ENCODE measurements at regions not wholly inside any gene's neighbourhood (a gene's known extent, or its start where the extent isn't known, plus 50 kb on each side); places are given as distances from the start of the nearest gene placed in this dataset.

GRCh38 chr9:105037139-105037538 is 109.2 kb upstream of the ABCA1 start:
- H3K27me3 ChIP-seq, result no peaks in the 10 kb centered on the region
- no peak for TF ChIP-seq CTCF (IDR thresholded peaks at IDR 0.05)
- TF ChIP-seq POLR2A (IDR thresholded peaks at IDR 0.05), result no peak
- no peak overlapping the region for H3K4me3 ChIP-seq
- H3K9me3 ChIP-seq, result no peaks in the 10 kb centered on the region
- WGBS, 2 donors, result 79% methylated on average over 1 of the region's 1 CpG
- H3K27ac ChIP-seq, result no peak overlapping the region
- DNase-seq, result no peak
- H3K36me3 ChIP-seq, result no peaks in the 10 kb centered on the region
- H3K4me1 ChIP-seq, result peaks cover 0 to 3% (median 0%) of the 10 kb centered on the region in 3 donors
- intact Hi-C loops (cut with DNase I), result no loop called here

- TF ChIP-seq CTCF (IDR thresholded peaks at IDR 0.05) (no peak), POLR2A (IDR thresholded peaks at IDR 0.05) (no peak)
- intact Hi-C loops (cut with DNase I), result no loop called here
- WGBS, 2 donors, result 62 to 68% methylated on average over 3 of the region's 3 CpGs
Measured at GRCh38 chr9:105038051-105038450, 110.1 kb upstream of the ABCA1 start.

GRCh38 chr9:105039175-105039799 is 111.3 kb upstream of the ABCA1 start:
- Histone ChIP-seq H3K36me3 (no peaks in the 10 kb centered on the region), H3K9me3 (no peaks in the 10 kb centered on the region), H3K4me3 (no peak overlapping the region), H3K27ac (no peak overlapping the region), H3K27me3 (no peaks in the 10 kb centered on the region), H3K4me1 (peaks cover 0 to 3% (median 0%) of the 10 kb centered on the region in 3 donors)
- no peak for DNase-seq
- intact Hi-C loops (cut with DNase I), result no loop called here
- TF ChIP-seq POLR2A (IDR thresholded peaks at IDR 0.05), result no peak
- no peak for TF ChIP-seq CTCF (IDR thresholded peaks at IDR 0.05)
- WGBS, 2 donors, result 32 to 39% methylated on average over 3 of the region's 3 CpGs

More at GRCh38 chr9:105038051-105038450, 110.1 kb upstream of the ABCA1 start:
- DNase-seq, result no peak
- H3K9me3 ChIP-seq, result no peaks in the 10 kb centered on the region
- H3K27ac ChIP-seq, result no peak overlapping the region
- H3K4me3 ChIP-seq, result no peak overlapping the region
- H3K4me1 ChIP-seq, result peaks cover 0 to 3% (median 0%) of the 10 kb centered on the region in 3 donors
- H3K27me3 ChIP-seq, result no peaks in the 10 kb centered on the region
- no peaks in the 10 kb centered on the region for H3K36me3 ChIP-seq

GRCh38 chr9:105043370-105043936 is 115.5 kb upstream of the ABCA1 start:
- no peaks in the 10 kb centered on the region for H3K27me3 ChIP-seq
- no peaks in the 10 kb centered on the region for H3K36me3 ChIP-seq
- no peak overlapping the region for H3K27ac ChIP-seq
- peaks cover 0 to 9% (median 3%) of the 10 kb centered on the region in 3 donors for H3K4me1 ChIP-seq
- no peak for DNase-seq
- H3K9me3 ChIP-seq, result no peaks in the 10 kb centered on the region
- H3K4me3 ChIP-seq, result no peak overlapping the region
- 71 to 76% methylated on average over 3 of the region's 3 CpGs for WGBS, 2 donors
- TF ChIP-seq CTCF (IDR thresholded peaks at IDR 0.05), result no peak
- no peak for TF ChIP-seq POLR2A (IDR thresholded peaks at IDR 0.05)
- intact Hi-C loops (cut with DNase I), result no loop called here

- H3K4me3 ChIP-seq, result no peak overlapping the region
- peaks cover 0 to 9% (median 0%) of the 10 kb centered on the region in 3 donors for H3K4me1 ChIP-seq
- no peaks in the 10 kb centered on the region for H3K36me3 ChIP-seq
- no peak overlapping the region for H3K27ac ChIP-seq
- TF ChIP-seq POLR2A (IDR thresholded peaks at IDR 0.05) (no peak), CTCF (IDR thresholded peaks at IDR 0.05) (no peak)
- H3K9me3 ChIP-seq, result no peaks in the 10 kb centered on the region
- intact Hi-C loops (cut with DNase I), result no loop called here
- 49 to 54% methylated on average over 2 of the region's 2 CpGs for WGBS, 2 donors
- no peak for DNase-seq
- no peaks in the 10 kb centered on the region for H3K27me3 ChIP-seq
Measured at GRCh38 chr9:105044518-105044917, 116.6 kb upstream of the ABCA1 start.
